Testis (tissue), 2 donors: ENCODE measurements at regions not wholly inside any gene's neighbourhood (a gene's known extent, or its start where the extent isn't known, plus 50 kb on each side); places are given as distances from the start of the nearest gene placed in this dataset.

ENCODE experiments used
- CTCF ChIP-seq, 3 experiments: fragments of 450-650 bp in 2 of 3; fragments of 200-600 bp in 1 of 3; sonication (generic) in 1 of 3; IDR thresholded peaks; one replicate each; pipeline ENCODE4 v1.5.1; 2016 to 2019; ENCODE audit warnings: antibody characterized with exemption in 3 of 3, mild to moderate bottlenecking in 2 of 3, moderate library complexity in 1 of 3
- POLR2A ChIP-seq: fragments of 450-650 bp; IDR thresholded peaks from one replicate; pipeline ENCODE4 v1.6.1; 2017; ENCODE audit warnings: antibody characterized with exemption, mild to moderate bottlenecking, moderate library complexity

GRCh38 chr13:62173958-62174357 lies 758.3 kb upstream of the PCDH20 start:
- TF ChIP-seq CTCF (IDR thresholded peaks at IDR 0.05) = no peak
- no peak for TF ChIP-seq POLR2A
